ENCODE measurements at regions not wholly inside any gene's neighbourhood (a gene's known extent, or its start where the extent isn't known, plus 50 kb on each side); places are given as distances from the start of the nearest gene placed in this dataset.

DNA sequence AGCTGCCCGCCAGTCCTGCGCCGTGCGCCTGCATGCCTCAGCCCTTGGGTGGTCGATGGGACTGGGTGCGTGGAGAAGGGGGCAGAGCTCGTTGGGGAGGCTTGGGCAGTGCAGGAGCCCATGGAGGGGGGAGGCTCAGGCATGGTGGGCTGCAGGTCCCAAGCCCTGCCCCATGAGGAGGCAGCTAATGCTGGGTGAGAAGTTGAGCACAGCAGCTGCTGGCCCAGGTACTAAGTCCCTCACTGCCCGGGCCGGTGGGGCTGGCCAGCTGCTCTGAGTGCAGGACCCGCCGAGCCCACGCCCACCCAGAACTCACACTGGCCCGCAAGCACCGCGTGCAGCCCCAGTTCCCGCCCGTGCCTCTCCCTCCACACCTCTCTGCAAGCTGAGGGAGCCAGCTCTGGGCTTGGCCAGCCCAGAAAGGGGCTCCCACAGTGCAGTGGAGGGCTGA, 764.3 kb upstream of the TYRP1 start:
- ChIA-PET POLR2A (no interaction called here), CTCF (no interaction called here)
- TF ChIP-seq FOXA1 (IDR thresholded peaks at IDR 0.05) (no peak), NFRKB (IDR thresholded peaks at IDR 0.05) (no peak), ARNT (IDR thresholded peaks at IDR 0.05) (no peak), TARDBP (IDR thresholded peaks at IDR 0.05) (no peak), BHLHE40 (IDR thresholded peaks at IDR 0.05; ENCODE audit: borderline replicate concordance) (no peak), FOXK2 (IDR thresholded peaks at IDR 0.05) (no peak), FOXM1 (IDR thresholded peaks at IDR 0.05; ENCODE audit: borderline replicate concordance) (no peak)
- TF ChIP-seq, protein P1, sequence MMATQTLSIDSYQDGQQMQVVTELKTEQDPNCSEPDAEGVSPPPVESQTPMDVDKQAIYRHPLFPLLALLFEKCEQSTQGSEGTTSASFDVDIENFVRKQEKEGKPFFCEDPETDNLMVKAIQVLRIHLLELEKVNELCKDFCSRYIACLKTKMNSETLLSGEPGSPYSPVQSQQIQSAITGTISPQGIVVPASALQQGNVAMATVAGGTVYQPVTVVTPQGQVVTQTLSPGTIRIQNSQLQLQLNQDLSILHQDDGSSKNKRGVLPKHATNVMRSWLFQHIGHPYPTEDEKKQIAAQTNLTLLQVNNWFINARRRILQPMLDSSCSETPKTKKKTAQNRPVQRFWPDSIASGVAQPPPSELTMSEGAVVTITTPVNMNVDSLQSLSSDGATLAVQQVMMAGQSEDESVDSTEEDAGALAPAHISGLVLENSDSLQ (IDR thresholded peaks at IDR 0.05) = no peak
- no peak for DNase-seq (ENCODE audit: extremely low spot score)

DNA sequence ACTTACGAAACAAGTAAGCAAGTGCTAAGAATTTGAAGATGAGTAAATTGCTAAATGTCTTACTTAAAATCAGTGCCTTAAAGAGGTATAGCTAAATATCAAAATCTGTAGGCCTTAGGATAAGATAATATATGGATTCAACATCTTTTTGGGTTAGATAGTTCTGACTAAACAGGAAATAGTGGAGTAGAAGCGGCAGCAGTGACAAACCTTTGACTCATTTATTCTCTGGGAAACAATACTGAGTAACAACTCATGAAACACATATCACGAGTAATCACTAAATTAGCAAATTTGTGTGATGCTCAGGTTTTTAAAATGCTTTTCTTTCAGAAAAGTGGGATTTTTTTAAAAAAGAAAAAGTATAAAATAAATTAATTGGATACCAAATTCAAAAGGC, 762.1 kb upstream of the TYRP1 start:
- CTCF ChIA-PET = no interaction called here
- no peak for TF ChIP-seq ELF4 (IDR thresholded peaks at IDR 0.05)
- no peak for TF ChIP-seq LEF1 (IDR thresholded peaks at IDR 0.05; ENCODE audit: borderline replicate concordance)
- POLR2A ChIA-PET = no interaction called here
- DNase-seq (ENCODE audit: extremely low spot score) = no peak

DNA sequence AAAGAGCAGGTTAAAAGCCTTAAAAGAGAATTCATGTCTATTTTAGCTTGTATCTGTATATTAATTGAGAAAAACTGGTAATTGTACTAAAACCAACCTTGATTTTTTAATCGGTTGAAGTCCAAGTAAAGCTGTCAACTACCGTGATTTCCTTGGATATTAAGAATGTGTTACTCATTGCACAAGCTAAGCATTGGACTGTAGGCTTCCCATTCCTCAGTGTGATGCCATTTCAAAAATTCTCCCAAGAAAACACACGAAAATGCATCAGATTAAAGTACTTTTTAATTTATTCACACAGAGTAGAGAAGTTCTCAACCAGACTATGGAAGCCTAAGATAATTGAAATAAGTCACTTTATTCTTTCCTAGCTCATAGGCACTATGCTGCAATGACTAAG, 761.4 kb upstream of the TYRP1 start:
- no peak for DNase-seq (ENCODE audit: extremely low spot score)
- TF ChIP-seq SP1 (IDR thresholded peaks at IDR 0.05) = no peak
- TF ChIP-seq SUZ12 (IDR thresholded peaks at IDR 0.05) = no peak
- POLR2A ChIA-PET = no interaction called here
- CTCF ChIA-PET = no interaction called here

DNA sequence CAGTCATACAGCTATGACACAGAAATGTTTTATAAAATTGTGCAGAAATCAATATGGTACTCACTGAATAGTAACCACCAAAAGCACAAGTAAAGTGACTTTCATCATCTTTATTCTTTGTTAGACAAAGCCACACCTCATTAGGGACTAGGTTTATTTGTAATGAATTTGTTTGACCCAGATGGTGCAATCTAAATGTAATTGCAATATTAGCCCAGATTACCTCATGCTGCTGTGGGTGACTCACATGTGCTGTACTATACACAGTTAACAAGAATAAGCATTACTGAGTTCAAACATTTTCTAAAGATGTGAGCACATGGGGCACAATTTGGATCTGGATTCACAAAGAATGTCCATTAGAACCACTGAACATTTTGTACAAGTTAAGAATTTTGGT, 759.3 kb upstream of the TYRP1 start:
- TF ChIP-seq ARNT (IDR thresholded peaks at IDR 0.05) = no peak
- no peak for TF ChIP-seq LEF1 (IDR thresholded peaks at IDR 0.05; ENCODE audit: borderline replicate concordance)
- no peak for TF ChIP-seq SUZ12 (IDR thresholded peaks at IDR 0.05)
- no peak for TF ChIP-seq ZNF384 (IDR thresholded peaks at IDR 0.05)
- no peak for TF ChIP-seq TARDBP (IDR thresholded peaks at IDR 0.05)
- TF ChIP-seq SP1 (IDR thresholded peaks at IDR 0.05) = no peak
- TF ChIP-seq L3MBTL2 (conservative IDR thresholded peaks at IDR 0.05) = no peak
- TF ChIP-seq CTBP1 (IDR thresholded peaks at IDR 0.05; ENCODE audit: borderline replicate concordance) = no peak
- no peak for TF ChIP-seq FOXM1 (IDR thresholded peaks at IDR 0.05; ENCODE audit: borderline replicate concordance)
- no peak for TF ChIP-seq ELF4 (IDR thresholded peaks at IDR 0.05)
- no peak for TF ChIP-seq BHLHE40 (IDR thresholded peaks at IDR 0.05; ENCODE audit: borderline replicate concordance)
- no peak for TF ChIP-seq NFRKB (IDR thresholded peaks at IDR 0.05)
- no peak for TF ChIP-seq FOXK2 (IDR thresholded peaks at IDR 0.05)
- TF ChIP-seq, protein P1 (IDR thresholded peaks at IDR 0.05) = no peak
- TF ChIP-seq HDGF (IDR thresholded peaks at IDR 0.05; ENCODE audit: borderline replicate concordance) = no peak
- TF ChIP-seq FOXA1 (IDR thresholded peaks at IDR 0.05) = no peak
- CTCF ChIA-PET = no interaction called here
- no peak for DNase-seq (ENCODE audit: extremely low spot score)
- POLR2A ChIA-PET = no interaction called here

DNA sequence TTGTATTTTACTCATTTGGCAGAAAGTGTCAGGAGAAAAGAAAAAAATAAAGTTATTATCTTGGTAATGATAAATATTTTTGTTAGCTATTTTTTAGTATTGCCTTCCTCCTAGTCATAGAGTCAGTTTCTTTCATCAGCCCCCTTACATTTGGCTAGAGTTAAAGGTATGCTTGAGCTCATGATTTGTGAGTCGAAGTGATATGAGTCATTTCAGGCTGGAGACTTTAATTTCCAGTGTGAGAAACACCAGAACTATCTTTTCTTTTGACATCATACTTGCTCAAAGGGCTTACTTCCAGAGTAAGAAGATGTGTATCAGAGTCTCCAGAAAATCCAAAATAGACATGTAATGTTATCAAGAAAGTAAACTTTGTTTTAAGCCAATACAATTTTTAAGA, 746.7 kb upstream of the TYRP1 start:
- DNase-seq (ENCODE audit: extremely low spot score) = no peak
- CTCF ChIA-PET = no interaction called here
- POLR2A ChIA-PET = no interaction called here
- TF ChIP-seq, protein P1 (IDR thresholded peaks at IDR 0.05) = no peak
- TF ChIP-seq SP1 (IDR thresholded peaks at IDR 0.05) (no peak), ZNF384 (IDR thresholded peaks at IDR 0.05) (no peak), BHLHE40 (IDR thresholded peaks at IDR 0.05; ENCODE audit: borderline replicate concordance) (no peak), HDGF (IDR thresholded peaks at IDR 0.05; ENCODE audit: borderline replicate concordance) (no peak), FOXK2 (IDR thresholded peaks at IDR 0.05) (no peak), SUZ12 (IDR thresholded peaks at IDR 0.05) (no peak), TARDBP (IDR thresholded peaks at IDR 0.05) (no peak), FOXA1 (IDR thresholded peaks at IDR 0.05) (no peak), FOXM1 (IDR thresholded peaks at IDR 0.05; ENCODE audit: borderline replicate concordance) (no peak), ARNT (IDR thresholded peaks at IDR 0.05) (no peak), LEF1 (IDR thresholded peaks at IDR 0.05; ENCODE audit: borderline replicate concordance) (no peak)

DNA sequence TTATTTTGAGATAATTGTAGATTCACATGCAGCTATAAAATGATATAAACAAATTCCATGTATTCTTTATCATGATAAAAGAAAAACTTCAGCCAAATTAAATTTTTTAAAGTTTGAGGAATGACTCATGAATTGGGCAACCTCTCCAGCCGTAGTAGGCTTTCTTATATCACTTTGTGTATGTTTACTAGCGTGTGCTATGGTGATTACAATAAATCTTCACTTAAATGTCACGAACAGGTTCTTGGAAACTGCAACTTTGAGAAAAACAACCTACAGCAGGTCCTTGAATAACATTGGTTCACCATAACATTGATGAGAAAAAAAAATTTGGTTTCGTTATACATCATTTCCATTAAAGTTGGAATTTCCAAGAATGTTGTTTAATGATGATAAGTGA, 730.9 kb upstream of the TYRP1 start:
- CTCF ChIA-PET = no interaction called here
- no peak for DNase-seq (ENCODE audit: extremely low spot score)
- TF ChIP-seq LEF1 (IDR thresholded peaks at IDR 0.05; ENCODE audit: borderline replicate concordance) = no peak
- no peak for TF ChIP-seq L3MBTL2 (conservative IDR thresholded peaks at IDR 0.05)
- no peak for TF ChIP-seq TARDBP (IDR thresholded peaks at IDR 0.05)
- TF ChIP-seq CTBP1 (IDR thresholded peaks at IDR 0.05; ENCODE audit: borderline replicate concordance) = no peak
- no peak for TF ChIP-seq HDGF (IDR thresholded peaks at IDR 0.05; ENCODE audit: borderline replicate concordance)
- TF ChIP-seq ARNT (IDR thresholded peaks at IDR 0.05) = no peak
- TF ChIP-seq FOXK2 (IDR thresholded peaks at IDR 0.05) = no peak
- TF ChIP-seq BHLHE40 (IDR thresholded peaks at IDR 0.05; ENCODE audit: borderline replicate concordance) = no peak
- no peak for TF ChIP-seq NFRKB (IDR thresholded peaks at IDR 0.05)
- no peak for TF ChIP-seq ELF4 (IDR thresholded peaks at IDR 0.05)
- TF ChIP-seq SP1 (IDR thresholded peaks at IDR 0.05) = no peak
- TF ChIP-seq, protein P1 (IDR thresholded peaks at IDR 0.05) = no peak
- POLR2A ChIA-PET = no interaction called here

DNA sequence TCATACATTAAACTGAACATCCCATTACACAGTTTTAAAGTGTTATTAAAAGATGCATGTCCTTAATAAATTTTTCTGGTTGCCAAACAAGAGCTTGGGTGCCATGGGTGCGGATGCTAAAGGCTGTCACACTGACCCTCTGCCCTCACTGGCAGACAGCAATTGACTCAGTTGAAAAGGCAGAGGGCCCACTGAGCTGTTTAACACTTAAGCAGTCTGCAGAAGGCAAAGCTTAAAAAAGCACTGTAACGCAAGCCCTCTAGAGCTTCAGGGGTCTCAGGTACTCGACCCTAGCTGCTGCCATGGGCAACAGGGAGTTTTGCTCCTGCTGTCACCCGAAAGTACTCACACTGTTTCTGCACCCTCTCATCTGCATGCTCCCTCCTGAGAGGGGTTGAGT, 726.4 kb upstream of the TYRP1 start:
- POLR2A ChIA-PET = no interaction called here
- CTCF ChIA-PET = no interaction called here
- TF ChIP-seq CTBP1 (IDR thresholded peaks at IDR 0.05; ENCODE audit: borderline replicate concordance) (no peak), NFRKB (IDR thresholded peaks at IDR 0.05) (no peak), FOXM1 (IDR thresholded peaks at IDR 0.05; ENCODE audit: borderline replicate concordance) (no peak), ZNF384 (IDR thresholded peaks at IDR 0.05) (no peak), BHLHE40 (IDR thresholded peaks at IDR 0.05; ENCODE audit: borderline replicate concordance) (no peak), ELF4 (IDR thresholded peaks at IDR 0.05) (no peak), ARNT (IDR thresholded peaks at IDR 0.05) (no peak), FOXA1 (IDR thresholded peaks at IDR 0.05) (no peak), L3MBTL2 (conservative IDR thresholded peaks at IDR 0.05) (no peak), SP1 (IDR thresholded peaks at IDR 0.05) (no peak), SUZ12 (IDR thresholded peaks at IDR 0.05) (no peak), HDGF (IDR thresholded peaks at IDR 0.05; ENCODE audit: borderline replicate concordance) (no peak), LEF1 (IDR thresholded peaks at IDR 0.05; ENCODE audit: borderline replicate concordance) (no peak), FOXK2 (IDR thresholded peaks at IDR 0.05) (no peak)
- TF ChIP-seq, protein P1 (IDR thresholded peaks at IDR 0.05) = no peak
- DNase-seq (ENCODE audit: extremely low spot score) = no peak
